Naive thymus-derived CD4-positive, alpha-beta T cell (primary cell): ENCODE measurements at regions not wholly inside any gene's neighbourhood (a gene's known extent, or its start where the extent isn't known, plus 50 kb on each side); places are given as distances from the start of the nearest gene placed in this dataset.

Source experiments
- ATAC-seq: fragments of 150-1000 bp; cut with Tn5 transposase; 2 replicates; pipeline ENCODE4 v1.10.0; 2021; ENCODE audit warnings: mild to moderate bottlenecking, moderate library complexity
- CTCF ChIA-PET: fragments of 350-600 bp; sonication (Branson Sonifier 250); formaldehyde crosslinking; loops from one replicate; lab custom pipeline; 2021; ENCODE audit warnings: antibody characterized with exemption; lab: Charles Lee
- POLR2A ChIA-PET: fragments of 350-600 bp; sonication (Branson Sonifier 250); formaldehyde crosslinking; loops from one replicate; lab custom pipeline; 2021; ENCODE audit warnings: antibody characterized with exemption, inconsistent platforms; lab: Charles Lee
- DNase-seq, 9 donors: peaks; one replicate each; pipeline versions ENCODE4 v3.0.0 to v3.0.0-alpha.2; 2020 to 2022; ENCODE audit warnings: mixed read lengths in 1 of 9
- H3K27ac ChIP-seq: one replicate; pipeline ENCODE4 v1.7.0; 2013; ENCODE audit warnings: mild to moderate bottlenecking, low read depth, low read length, moderate library complexity
- H3K27me3 ChIP-seq, 2 donors: one replicate each; pipeline ENCODE4 v1.7.0; 2013; ENCODE audit warnings: low read length in 2 of 2, mild to moderate bottlenecking in 2 of 2, moderate library complexity in 2 of 2; ENCODE audit not compliant: control insufficient read depth in 2 of 2, insufficient read depth in 2 of 2
- H3K36me3 ChIP-seq, 3 experiments: 1 replicate in 2 of 3; 2 replicates in 1 of 3; pipeline ENCODE4 v1.7.0; 2013; ENCODE audit warnings: low read length in 3 of 3, mild to moderate bottlenecking in 3 of 3, moderate library complexity in 1 of 3; ENCODE audit not compliant: insufficient read depth in 3 of 3, control insufficient read depth in 2 of 3
- H3K4me1 ChIP-seq, 2 donors: one replicate each; pipeline ENCODE4 v1.7.0; 2013; ENCODE audit warnings: low read length in 2 of 2, mild to moderate bottlenecking in 2 of 2, moderate library complexity in 1 of 2; ENCODE audit not compliant: control insufficient read depth in 2 of 2, insufficient read depth in 2 of 2
- H3K4me3 ChIP-seq: 2 replicates; pipeline ENCODE4 v1.7.0; 2013; ENCODE audit warnings: mild to moderate bottlenecking, low read length
- H3K9me3 ChIP-seq, 3 experiments: 1 replicate in 2 of 3; 2 replicates in 1 of 3; pipeline ENCODE4 v1.7.0; 2013; ENCODE audit warnings: low read length in 3 of 3; ENCODE audit not compliant: control insufficient read depth in 2 of 3
- H3K27ac Mint-ChIP-seq, 9 donors: one replicate each; pipeline ENCODE4 v1.8.0; 2020 to 2022; ENCODE audit warnings: mixed read lengths in 9 of 9, mild to moderate bottlenecking in 8 of 9, moderate library complexity in 5 of 9, inconsistent platforms in 2 of 9
- H3K27me3 Mint-ChIP-seq, 5 donors: one replicate each; pipeline ENCODE4 v1.8.0; 2021 to 2022; ENCODE audit warnings: mixed read lengths in 5 of 5, mild to moderate bottlenecking in 1 of 5
- H3K36me3 Mint-ChIP-seq, 5 donors: one replicate each; pipeline ENCODE4 v1.8.0; 2020 to 2022; ENCODE audit warnings: mixed read lengths in 5 of 5, mild to moderate bottlenecking in 3 of 5, inconsistent platforms in 1 of 5
- H3K4me1 Mint-ChIP-seq, 7 donors: one replicate each; pipeline ENCODE4 v1.8.0; 2020 to 2022; ENCODE audit warnings: mixed read lengths in 7 of 7, mild to moderate bottlenecking in 3 of 7, inconsistent platforms in 1 of 7
- H3K4me3 Mint-ChIP-seq, 10 donors: one replicate each; pipeline ENCODE4 v1.8.0; 2020 to 2022; ENCODE audit warnings: mild to moderate bottlenecking in 10 of 10, mixed read lengths in 10 of 10, moderate library complexity in 6 of 10, inconsistent platforms in 2 of 10
- H3K9me3 Mint-ChIP-seq, 11 donors: one replicate each; pipeline ENCODE4 v1.8.0; 2020 to 2022; ENCODE audit warnings: mixed read lengths in 11 of 11, mild to moderate bottlenecking in 4 of 11, inconsistent platforms in 1 of 11, moderate library complexity in 1 of 11
- intact Hi-C, 2 donors: fragments of 100-400 bp; cut with micrococcal nuclease; formaldehyde crosslinking; loops; one replicate each; pipeline ENCODE4 v1.15.1; 2023

GRCh38 chr3:64930891-64931290 is 243.1 kb upstream of the ADAMTS9 start:
- ChIA-PET POLR2A (no interaction called here), CTCF (no interaction called here)
- Histone ChIP-seq H3K27ac (no peak overlapping the region), H3K9me3 (peaks cover 0 to 4% (median 0%) of the 10 kb centered on the region in 3 experiments), H3K4me3 (no peak overlapping the region), H3K36me3 (no peaks in the 10 kb centered on the region), H3K27me3 (no peaks in the 10 kb centered on the region), H3K4me1 (no peaks in the 10 kb centered on the region)
- intact Hi-C loops: no loop called here
- H3K4me1 Mint-ChIP-seq: no peaks in the 10 kb centered on the region
- H3K36me3 Mint-ChIP-seq: no peaks in the 10 kb centered on the region
- peaks cover 4 to 27% (median 9%) of the 10 kb centered on the region in 11 donors for H3K9me3 Mint-ChIP-seq
- ATAC-seq (no peak), DNase-seq (no peak)
- H3K27ac Mint-ChIP-seq: no peak overlapping the region
- no peak overlapping the region for H3K4me3 Mint-ChIP-seq
- no peaks in the 10 kb centered on the region for H3K27me3 Mint-ChIP-seq

- Mint-ChIP-seq H3K4me3 (no peak overlapping the region), H3K4me1 (no peaks in the 10 kb centered on the region), H3K27ac (no peak overlapping the region), H3K36me3 (no peaks in the 10 kb centered on the region), H3K27me3 (no peaks in the 10 kb centered on the region), H3K9me3 (peaks cover 0 to 22% (median 9%) of the 10 kb centered on the region in 11 donors)
- H3K4me3 ChIP-seq: no peak overlapping the region
- H3K27ac ChIP-seq: no peak overlapping the region
- ATAC-seq: no peak
- no peaks in the 10 kb centered on the region for H3K4me1 ChIP-seq
- H3K9me3 ChIP-seq: peaks cover 0 to 4% (median 0%) of the 10 kb centered on the region in 3 experiments
- POLR2A ChIA-PET: no interaction called here
- CTCF ChIA-PET: no interaction called here
- intact Hi-C loops: no loop called here
- DNase-seq: no peak
- no peaks in the 10 kb centered on the region for H3K27me3 ChIP-seq
- no peaks in the 10 kb centered on the region for H3K36me3 ChIP-seq
Measured at GRCh38 chr3:64928683-64929082, 240.9 kb upstream of the ADAMTS9 start.

- no peaks in the 10 kb centered on the region for H3K4me1 ChIP-seq
- Mint-ChIP-seq H3K27ac (no peak overlapping the region), H3K9me3 (peaks cover 0 to 16% (median 6%) of the 10 kb centered on the region in 11 donors), H3K4me1 (no peaks in the 10 kb centered on the region), H3K36me3 (no peaks in the 10 kb centered on the region), H3K4me3 (no peak overlapping the region), H3K27me3 (no peaks in the 10 kb centered on the region)
- ATAC-seq (no peak), DNase-seq (no peak)
- no peak overlapping the region for H3K27ac ChIP-seq
- no peaks in the 10 kb centered on the region for H3K27me3 ChIP-seq
- ChIA-PET POLR2A (no interaction called here), CTCF (no interaction called here)
- intact Hi-C loops: no loop called here
- H3K36me3 ChIP-seq: no peaks in the 10 kb centered on the region
- H3K9me3 ChIP-seq: peaks cover 0 to under 1% (median 0%) of the 10 kb centered on the region in 3 experiments
- H3K4me3 ChIP-seq: no peak overlapping the region
Measured at GRCh38 chr3:64927689-64928088, 239.9 kb upstream of the ADAMTS9 start.

- peaks cover 0 to 5% (median 0%) of the 10 kb centered on the region in 11 donors for H3K9me3 Mint-ChIP-seq
- Histone ChIP-seq H3K36me3 (no peaks in the 10 kb centered on the region), H3K27me3 (no peaks in the 10 kb centered on the region), H3K4me3 (no peak overlapping the region), H3K27ac (no peak overlapping the region), H3K4me1 (no peaks in the 10 kb centered on the region), H3K9me3 (no peaks in the 10 kb centered on the region)
- no peaks in the 10 kb centered on the region for H3K36me3 Mint-ChIP-seq
- POLR2A ChIA-PET: no interaction called here
- intact Hi-C loops: no loop called here
- CTCF ChIA-PET: no interaction called here
- H3K4me3 Mint-ChIP-seq: no peak overlapping the region
- H3K27ac Mint-ChIP-seq: no peak overlapping the region
- H3K27me3 Mint-ChIP-seq: no peaks in the 10 kb centered on the region
- DNase-seq (no peak), ATAC-seq (no peak)
- no peaks in the 10 kb centered on the region for H3K4me1 Mint-ChIP-seq
Measured at GRCh38 chr3:64925575-64925974, 237.8 kb upstream of the ADAMTS9 start.

- intact Hi-C loops: no loop called here
Measured at GRCh38 chr3:64924961-64925360, 237.2 kb upstream of the ADAMTS9 start.

GRCh38 chr3:64922213-64922612 is 234.4 kb upstream of the ADAMTS9 start:
- Histone ChIP-seq H3K4me3 (no peak overlapping the region), H3K9me3 (no peaks in the 10 kb centered on the region), H3K27me3 (no peaks in the 10 kb centered on the region), H3K4me1 (no peaks in the 10 kb centered on the region), H3K36me3 (no peaks in the 10 kb centered on the region), H3K27ac (no peak overlapping the region)
- Mint-ChIP-seq H3K4me1 (no peaks in the 10 kb centered on the region), H3K9me3 (peaks cover 0 to 4% (median 0%) of the 10 kb centered on the region in 11 donors), H3K36me3 (no peaks in the 10 kb centered on the region), H3K27ac (no peak overlapping the region), H3K4me3 (no peak overlapping the region), H3K27me3 (no peaks in the 10 kb centered on the region)
- intact Hi-C loops: no loop called here
- DNase-seq (no peak), ATAC-seq (no peak)
- CTCF ChIA-PET: no interaction called here
- POLR2A ChIA-PET: no interaction called here

More at GRCh38 chr3:64924961-64925360, 237.2 kb upstream of the ADAMTS9 start:
- no peaks in the 10 kb centered on the region for H3K4me1 Mint-ChIP-seq
- no peak overlapping the region for H3K27ac Mint-ChIP-seq
- no peaks in the 10 kb centered on the region for H3K9me3 ChIP-seq
- CTCF ChIA-PET: no interaction called here
- no peak overlapping the region for H3K4me3 Mint-ChIP-seq
- no peaks in the 10 kb centered on the region for H3K27me3 ChIP-seq
- H3K36me3 ChIP-seq: no peaks in the 10 kb centered on the region
- peaks cover 0 to 5% (median 0%) of the 10 kb centered on the region in 11 donors for H3K9me3 Mint-ChIP-seq
- H3K4me3 ChIP-seq: no peak overlapping the region
- ATAC-seq (no peak), DNase-seq (no peak)
- no peak overlapping the region for H3K27ac ChIP-seq
- H3K27me3 Mint-ChIP-seq: no peaks in the 10 kb centered on the region
- H3K4me1 ChIP-seq: no peaks in the 10 kb centered on the region
- POLR2A ChIA-PET: no interaction called here
- H3K36me3 Mint-ChIP-seq: no peaks in the 10 kb centered on the region

GRCh38 chr3:64921281-64922065 is 233.7 kb upstream of the ADAMTS9 start:
- no peaks in the 10 kb centered on the region for H3K27me3 ChIP-seq
- CTCF ChIA-PET: no interaction called here

More at GRCh38 chr3:64921281-64922065, 233.7 kb upstream of the ADAMTS9 start:
- no peak for ATAC-seq
- H3K4me3 ChIP-seq: no peak overlapping the region
- intact Hi-C loops: no loop called here
- H3K9me3 Mint-ChIP-seq: peaks cover 0 to 4% (median 0%) of the 10 kb centered on the region in 11 donors
- no peaks in the 10 kb centered on the region for H3K36me3 ChIP-seq
- no peak overlapping the region for H3K27ac Mint-ChIP-seq
- H3K27me3 Mint-ChIP-seq: no peaks in the 10 kb centered on the region
- POLR2A ChIA-PET: no interaction called here
- H3K36me3 Mint-ChIP-seq: no peaks in the 10 kb centered on the region
- H3K4me1 Mint-ChIP-seq: no peaks in the 10 kb centered on the region
- no peak overlapping the region for H3K4me3 Mint-ChIP-seq
- H3K9me3 ChIP-seq: no peaks in the 10 kb centered on the region
- H3K27ac ChIP-seq: no peak overlapping the region
- no peaks in the 10 kb centered on the region for H3K4me1 ChIP-seq
- no peak for DNase-seq
